IMR-90 (cell line): ENCODE measurements at regions not wholly inside any gene's neighbourhood (a gene's known extent, or its start where the extent isn't known, plus 50 kb on each side); places are given as distances from the start of the nearest gene placed in this dataset.
"Not testable (repeated sequence)": the region's sequence is repeated elsewhere in the genome, so short reads cannot be mapped to it uniquely, and the experiment has no call there.

Experiments used
- ATAC-seq: fragments of 200-7000 bp; cut with Tn5 transposase; 2 replicates; pipeline ENCODE4 v1.9.1; 2020; ENCODE audit warnings: low read depth, mild to moderate bottlenecking, moderate library complexity
- BruUV-seq: library from RNA; stranded (reverse); fragments of 400-500 nt; replicated peaks from 2 replicates; lab custom pipeline; 2021; lab: Mats Ljungman, UMichigan
- CTCF ChIA-PET: fragments of 300-600 bp; formaldehyde crosslinking; extraction: SDS; loops from one replicate; lab custom pipeline; 2021; ENCODE audit warnings: antibody characterized with exemption; lab: Yijun Ruan, JAX
- POLR2A ChIA-PET: fragments of 300-600 bp; sonication (Branson Sonifier 250); formaldehyde crosslinking; loops from one replicate; lab custom pipeline; 2022; ENCODE audit warnings: antibody characterized with exemption; ENCODE audit not compliant: unreplicated experiment; lab: Charles Lee
- DNase-seq: peaks from one replicate; pipeline ENCODE4 v3.0.0; 2013
- H2AFZ ChIP-seq: replicated peaks from 2 replicates; pipeline ENCODE3; 2013; ENCODE audit warnings: low read length, mild to moderate bottlenecking; ENCODE audit not compliant: poor library complexity
- H2AK5ac ChIP-seq: 2 replicates; pipeline ENCODE4 v1.6.1; 2013; ENCODE audit warnings: low read depth, low read length, inconsistent platforms
- H2AK9ac ChIP-seq: replicated peaks from 2 replicates; pipeline ENCODE3; 2013; ENCODE audit warnings: mild to moderate bottlenecking, low read depth, low read length, moderate library complexity; ENCODE audit not compliant: poor library complexity
- H2BK120ac ChIP-seq: 2 replicates; pipeline ENCODE4 v1.6.1; 2013; ENCODE audit warnings: low read depth, low read length, inconsistent platforms
- H2BK15ac ChIP-seq: 3 replicates; pipeline ENCODE4 v1.6.1; 2013; ENCODE audit warnings: low read depth, low read length, inconsistent platforms
- H2BK20ac ChIP-seq: 2 replicates; pipeline ENCODE4 v1.6.1; 2013; ENCODE audit warnings: low read depth, mild to moderate bottlenecking, inconsistent platforms, low read length, moderate library complexity
- H2BK5ac ChIP-seq: 2 replicates; pipeline ENCODE4 v1.6.1; 2013; ENCODE audit warnings: mild to moderate bottlenecking, low read depth, low read length, inconsistent platforms; ENCODE audit not compliant: poor library complexity, severe bottlenecking
- H3K14ac ChIP-seq: replicated peaks from 2 replicates; pipeline ENCODE4 v1.6.1; 2013; ENCODE audit warnings: low read depth, low read length, inconsistent platforms
- H3K18ac ChIP-seq: 2 replicates; pipeline ENCODE4 v1.6.1; 2013; ENCODE audit warnings: low read depth, low read length, control low read depth
- H3K23ac ChIP-seq: 2 replicates; pipeline ENCODE4 v1.6.1; 2013; ENCODE audit warnings: low read depth, low read length, inconsistent platforms
- H3K27ac ChIP-seq: 2 replicates; pipeline ENCODE4 v1.5.1; 2013; ENCODE audit warnings: mild to moderate bottlenecking, control low read depth, low read length; ENCODE audit not compliant: insufficient read depth
- H3K27me3 ChIP-seq: 2 replicates; pipeline ENCODE4 v1.6.1; 2013; ENCODE audit warnings: low read length; ENCODE audit not compliant: control insufficient read depth, insufficient read depth
- H3K36me3 ChIP-seq: 2 replicates; pipeline ENCODE4 v1.6.1; 2013; ENCODE audit warnings: low read length, mixed read lengths; ENCODE audit not compliant: control insufficient read depth, insufficient read depth
- H3K4ac ChIP-seq: 2 replicates; pipeline ENCODE4 v1.6.1; 2013; ENCODE audit warnings: low read depth, low read length, inconsistent platforms
- H3K4me1 ChIP-seq: 2 replicates; pipeline ENCODE4 v1.6.1; 2013; ENCODE audit warnings: low read length, mixed read lengths; ENCODE audit not compliant: control insufficient read depth, insufficient read depth
- H3K4me2 ChIP-seq: 2 replicates; pipeline ENCODE4 v1.6.1; 2013; ENCODE audit warnings: low read depth, mild to moderate bottlenecking, control low read depth, low read length, moderate library complexity
- H3K4me3 ChIP-seq: 2 replicates; pipeline ENCODE4 v1.5.1; 2013; ENCODE audit warnings: low read depth, mild to moderate bottlenecking, control low read depth, low read length, moderate library complexity; ENCODE audit not compliant: insufficient read depth
- H3K56ac ChIP-seq: 2 replicates; pipeline ENCODE4 v1.6.1; 2013; ENCODE audit warnings: low read length, inconsistent platforms; ENCODE audit not compliant: insufficient read depth; ENCODE audit errors: extremely low read depth
- H3K79me1 ChIP-seq, 2 experiments: 2 replicates each; pipeline ENCODE4 v1.6.1; 2013; ENCODE audit warnings: low read length in 2 of 2, inconsistent platforms in 1 of 2, low read depth in 1 of 2
- H3K9ac ChIP-seq: 2 replicates; pipeline ENCODE4 v1.6.1; 2013; ENCODE audit warnings: low read depth, low read length, control low read depth
- H3K9me1 ChIP-seq: 2 replicates; pipeline ENCODE4 v1.6.1; 2013; ENCODE audit warnings: low read length, inconsistent platforms; ENCODE audit not compliant: insufficient read depth
- H3K9me3 ChIP-seq: 2 replicates; pipeline ENCODE4 v1.6.1; 2013; ENCODE audit warnings: low read length; ENCODE audit not compliant: control insufficient read depth, insufficient read depth
- H4K20me1 ChIP-seq: 2 replicates; pipeline ENCODE4 v1.6.1; 2013; ENCODE audit warnings: low read length, inconsistent platforms; ENCODE audit not compliant: insufficient read depth
- H4K5ac ChIP-seq: 2 replicates; pipeline ENCODE4 v1.6.1; 2013; ENCODE audit warnings: mild to moderate bottlenecking, low read depth, low read length, control low read depth
- H4K8ac ChIP-seq, 2 experiments: 2 replicates each; pipeline ENCODE4 v1.6.1; 2013; ENCODE audit warnings: low read depth in 2 of 2, low read length in 2 of 2, control low read depth in 1 of 2, inconsistent platforms in 1 of 2
- H4K91ac ChIP-seq: 2 replicates; pipeline ENCODE4 v1.6.1; 2013; ENCODE audit warnings: low read depth, low read length, inconsistent platforms; ENCODE audit not compliant: insufficient read depth
- WGBS, 2 experiments: methylation state at CpG; one replicate each; pipeline versions ENCODE4 v1.1.5 to v1.1.7; 2013; ENCODE audit warnings: missing lambda C conversion rate in 2 of 2; ENCODE audit not compliant: insufficient read length in 1 of 2; ENCODE audit errors: extremely low coverage in 2 of 2; 5-methylcytosine and 5-hydroxymethylcytosine counted together
- dilution Hi-C: fragments of 300-500 bp; cut with HindIII; formaldehyde crosslinking; loops from one replicate; pipeline ENCODE4 v1.14.3; 2018; ENCODE audit warnings: low sequenced_read_pairs; ENCODE audit not compliant: unreplicated experiment
- in situ Hi-C: fragments of 300-500 bp; cut with MboI; formaldehyde crosslinking; loops from 3 replicates; pipeline ENCODE4 v1.14.3; 2019; ENCODE audit warnings: low sequenced_read_pairs, inconsistent platforms, mixed read lengths
- intact Hi-C: fragments of 100-400 bp; cut with micrococcal nuclease; formaldehyde crosslinking; loops from 2 replicates; pipeline ENCODE4 v1.10.0; 2022

GRCh38 chr12:127983213-127983791, 283.7 kb upstream of the TMEM132C start:
- H2AK9ac ChIP-seq, H3K56ac ChIP-seq, intact Hi-C loops, H4K91ac ChIP-seq, dilution Hi-C loops, CTCF ChIA-PET, POLR2A ChIA-PET, H3K4me2 ChIP-seq, H3K27me3 ChIP-seq, H3K18ac ChIP-seq, H3K14ac ChIP-seq, H2BK5ac ChIP-seq, H3K36me3 ChIP-seq, H3K9ac ChIP-seq, H3K27ac ChIP-seq, BruUV-seq, H3K4me3 ChIP-seq, H4K5ac ChIP-seq, H3K9me1 ChIP-seq, H2AFZ ChIP-seq, H3K4ac ChIP-seq, H2AK5ac ChIP-seq, H2BK120ac ChIP-seq, in situ Hi-C loops, H4K8ac ChIP-seq, H2BK20ac ChIP-seq, H2BK15ac ChIP-seq, DNase-seq, ATAC-seq, H3K79me1 ChIP-seq, H3K23ac ChIP-seq, H4K20me1 ChIP-seq, H3K4me1 ChIP-seq: not testable (repeated sequence)
- peaks cover 20% of the 10 kb centered on the region for H3K9me3 ChIP-seq
- WGBS, 2 experiments = 92% methylated on average over 15 of the region's 50 CpGs; no CpG with 5 or more reads in 1 of the 2 experiments
